ENCODE measurements at regions not wholly inside any gene's neighbourhood (a gene's known extent, or its start where the extent isn't known, plus 50 kb on each side); places are given as distances from the start of the nearest gene placed in this dataset.

GRCh38 chr11:127601578-127601977, 601.0 kb upstream of the KIRREL3 start:
- no TSS peak for BruUV-seq (replicated peaks)
- H3K79me1 ChIP-seq (ENCODE audit: low read depth in 1 of 2, low read length in 2 of 2), result no peaks in the 10 kb centered on the region
- no peak overlapping the region for H3K27ac ChIP-seq (ENCODE audit: insufficient read depth, low read length)
- H2BK5ac ChIP-seq (ENCODE audit: low read depth, low read length, poor library complexity, severe bottlenecking), result no peak overlapping the region
- no peak overlapping the region for H2BK120ac ChIP-seq (ENCODE audit: low read depth, low read length)
- H3K36me3 ChIP-seq (ENCODE audit: control insufficient read depth, insufficient read depth, low read length), result no peaks in the 10 kb centered on the region
- POLR2A ChIA-PET (ENCODE audit: unreplicated experiment), result no interaction called here
- H2AFZ ChIP-seq (replicated peaks; ENCODE audit: low read length, poor library complexity), result no peak overlapping the region
- intact Hi-C loops (cut with micrococcal nuclease) (no loop called here), in situ Hi-C loops (cut with MboI; ENCODE audit: low sequenced_read_pairs) (no loop called here), dilution Hi-C loops (cut with HindIII; ENCODE audit: low sequenced_read_pairs, unreplicated experiment) (no loop called here)
- DNase-seq, result no peak
- no peak overlapping the region for H4K8ac ChIP-seq (ENCODE audit: low read depth in 2 of 2, low read length in 2 of 2)
- no peaks in the 10 kb centered on the region for H3K27me3 ChIP-seq (ENCODE audit: control insufficient read depth, insufficient read depth, low read length)
- no peak overlapping the region for H4K91ac ChIP-seq (ENCODE audit: insufficient read depth, low read depth, low read length)
- H3K4ac ChIP-seq (ENCODE audit: low read depth, low read length), result no peak overlapping the region
- no peak overlapping the region for H3K4me3 ChIP-seq (ENCODE audit: insufficient read depth, low read depth, low read length)
- H3K23ac ChIP-seq (ENCODE audit: low read depth, low read length), result no peak overlapping the region
- CTCF ChIA-PET, result no interaction called here
- no peak overlapping the region for H3K14ac ChIP-seq (replicated peaks; ENCODE audit: low read depth, low read length)
- no peak overlapping the region for H3K9ac ChIP-seq (ENCODE audit: low read depth, low read length)
- H2BK15ac ChIP-seq (ENCODE audit: low read depth, low read length), result no peak overlapping the region
- no peak overlapping the region for H3K4me2 ChIP-seq (ENCODE audit: low read depth, low read length)
- WGBS, 2 experiments (ENCODE audit: extremely low coverage in 2 of 2, insufficient read length in 1 of 2), result 13% methylated on average over 3 of the region's 3 CpGs; no CpG with 5 or more reads in 1 of the 2 experiments
- no peak overlapping the region for H2AK9ac ChIP-seq (replicated peaks; ENCODE audit: low read depth, low read length, poor library complexity)
- H2BK20ac ChIP-seq (ENCODE audit: low read depth, low read length), result no peak overlapping the region
- H3K9me1 ChIP-seq (ENCODE audit: insufficient read depth, low read length), result no peaks in the 10 kb centered on the region
- H3K56ac ChIP-seq (ENCODE audit: extremely low read depth, insufficient read depth, low read length), result no peak overlapping the region
- H4K5ac ChIP-seq (ENCODE audit: low read depth, low read length), result no peak overlapping the region
- no peak overlapping the region for H3K18ac ChIP-seq (ENCODE audit: low read depth, low read length)
- H4K20me1 ChIP-seq (ENCODE audit: insufficient read depth, low read length), result no peaks in the 10 kb centered on the region
- no peaks in the 10 kb centered on the region for H3K9me3 ChIP-seq (ENCODE audit: control insufficient read depth, insufficient read depth, low read length)
- H3K4me1 ChIP-seq (ENCODE audit: control insufficient read depth, insufficient read depth, low read length), result no peaks in the 10 kb centered on the region
- TF ChIP-seq NFE2L2 (IDR thresholded peaks at IDR 0.05; ENCODE audit: low read depth, low read length) (no peak), MAFK (IDR thresholded peaks at IDR 0.05; ENCODE audit: low read depth, low read length) (no peak), RAD21 (IDR thresholded peaks at IDR 0.05; ENCODE audit: low read length) (no peak), ELK1 (IDR thresholded peaks at IDR 0.05; ENCODE audit: borderline replicate concordance, low read depth, low read length) (no peak), MXI1 (IDR thresholded peaks at IDR 0.05; ENCODE audit: borderline replicate concordance, low read depth, low read length) (no peak), RFX5 (IDR thresholded peaks at IDR 0.05; ENCODE audit: low read depth, low read length) (no peak), POLR2A (IDR thresholded peaks at IDR 0.05; ENCODE audit: low read depth, low read length) (no peak), BHLHE40 (IDR thresholded peaks at IDR 0.05; ENCODE audit: low read depth, low read length) (no peak), SMC3 (IDR thresholded peaks at IDR 0.05; ENCODE audit: low read depth, low read length) (no peak), FOS (IDR thresholded peaks at IDR 0.05; ENCODE audit: low read depth, low read length) (no peak), CHD1 (IDR thresholded peaks at IDR 0.05; ENCODE audit: low read depth, low read length) (no peak), MAZ (IDR thresholded peaks at IDR 0.05; ENCODE audit: borderline replicate concordance, low read depth, low read length) (no peak), CTCF (conservative IDR thresholded peaks at IDR 0.05; ENCODE audit: low read depth, low read length) (no peak), USF2 (IDR thresholded peaks at IDR 0.05; ENCODE audit: low read depth, low read length) (no peak), CEBPB (IDR thresholded peaks at IDR 0.05; ENCODE audit: low read depth, low read length) (no peak), RCOR1 (IDR thresholded peaks at IDR 0.05; ENCODE audit: insufficient replicate concordance, low read length) (no peak)
- H2AK5ac ChIP-seq (ENCODE audit: low read depth, low read length), result no peak overlapping the region
- no peak for ATAC-seq (ENCODE audit: low read depth)
